ENCODE measurements at regions not wholly inside any gene's neighbourhood (a gene's known extent, or its start where the extent isn't known, plus 50 kb on each side); places are given as distances from the start of the nearest gene placed in this dataset.
"Not testable (repeated sequence)": the region's sequence is repeated elsewhere in the genome, so short reads cannot be mapped to it uniquely, and the experiment has no call there.

DNA sequence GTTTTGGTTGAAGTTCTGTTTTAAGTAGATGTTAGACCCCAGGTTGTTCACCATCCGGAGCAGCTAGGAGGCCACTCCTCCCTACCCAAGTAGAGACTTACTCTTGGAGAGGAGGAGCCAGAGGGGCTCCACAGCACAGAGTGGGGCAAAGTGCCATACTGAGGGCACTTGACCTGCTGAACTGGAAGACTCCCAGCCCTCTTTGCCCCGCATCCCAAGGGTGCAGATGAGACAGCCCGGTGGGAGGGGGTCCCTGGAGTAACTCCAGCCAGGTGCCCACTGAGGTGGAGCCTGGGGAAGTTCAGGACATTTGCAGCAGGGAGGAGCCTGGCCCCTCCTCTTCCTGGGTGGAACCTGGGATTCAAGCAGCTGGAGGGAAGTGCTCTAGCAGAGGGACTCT, 102.1 kb upstream of the GPR6 start:
- DNase-seq, result no peak

DNA sequence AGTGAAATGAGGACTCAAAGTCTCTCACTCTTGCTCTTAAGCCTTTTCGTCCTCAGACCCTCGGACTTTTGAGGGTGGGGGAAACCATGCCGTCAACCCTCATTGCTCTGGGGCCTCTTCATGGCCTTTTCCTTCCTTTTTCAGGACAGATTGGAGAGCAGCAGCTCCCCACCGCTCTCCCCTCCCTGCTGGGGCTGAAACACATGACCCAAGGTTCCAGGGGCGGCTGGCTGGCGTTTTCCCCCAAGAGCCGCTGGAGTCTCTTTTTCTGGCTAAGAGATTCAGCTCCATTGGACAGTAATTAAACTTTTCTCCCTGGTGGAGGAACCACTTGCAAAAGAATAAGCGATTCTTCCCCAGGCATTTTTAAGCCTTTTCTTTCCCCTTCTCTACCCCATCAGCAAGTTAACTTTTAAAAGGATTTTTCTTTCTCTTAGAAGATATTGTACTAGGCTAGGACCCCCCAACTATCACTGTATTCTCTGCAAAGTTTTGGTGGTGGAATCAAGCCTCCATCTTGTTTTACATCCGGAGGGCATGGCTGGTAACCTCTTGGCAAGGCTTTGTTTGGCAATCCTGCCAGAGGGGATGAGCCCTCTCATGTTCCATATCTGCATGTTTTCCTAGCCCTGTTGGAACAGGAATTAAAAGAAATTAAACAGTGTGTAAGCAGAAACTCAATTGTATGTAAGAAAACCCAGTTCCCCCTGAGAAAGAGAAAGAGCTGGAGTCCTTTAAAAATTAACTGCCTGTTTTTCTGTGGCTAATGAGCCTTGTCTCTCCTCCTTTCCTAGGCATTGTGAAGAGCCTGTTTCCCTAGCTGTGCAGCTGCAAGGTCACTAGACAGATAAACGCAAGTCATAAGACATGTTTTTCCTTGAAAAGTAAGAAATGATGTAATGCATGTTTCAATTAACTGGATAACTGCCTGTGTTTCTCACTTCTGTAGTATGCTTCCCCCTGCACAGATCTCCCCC, 100.8 kb upstream of the GPR6 start:
- peak; percentile 59 for DNase-seq

- not testable (repeated sequence) for DNase-seq
Observed at GRCh38 chr6:109878005-109878690, 100.0 kb upstream of the GPR6 start.

GRCh38 chr6:109879081-109879480, 99.0 kb upstream of the GPR6 start:
- not testable (repeated sequence) for DNase-seq

GRCh38 chr6:109879521-109879920, 98.6 kb upstream of the GPR6 start:
- no peak for DNase-seq

- not testable (repeated sequence) for DNase-seq
Observed at GRCh38 chr6:109881069-109881468, 97.0 kb upstream of the GPR6 start.

DNA sequence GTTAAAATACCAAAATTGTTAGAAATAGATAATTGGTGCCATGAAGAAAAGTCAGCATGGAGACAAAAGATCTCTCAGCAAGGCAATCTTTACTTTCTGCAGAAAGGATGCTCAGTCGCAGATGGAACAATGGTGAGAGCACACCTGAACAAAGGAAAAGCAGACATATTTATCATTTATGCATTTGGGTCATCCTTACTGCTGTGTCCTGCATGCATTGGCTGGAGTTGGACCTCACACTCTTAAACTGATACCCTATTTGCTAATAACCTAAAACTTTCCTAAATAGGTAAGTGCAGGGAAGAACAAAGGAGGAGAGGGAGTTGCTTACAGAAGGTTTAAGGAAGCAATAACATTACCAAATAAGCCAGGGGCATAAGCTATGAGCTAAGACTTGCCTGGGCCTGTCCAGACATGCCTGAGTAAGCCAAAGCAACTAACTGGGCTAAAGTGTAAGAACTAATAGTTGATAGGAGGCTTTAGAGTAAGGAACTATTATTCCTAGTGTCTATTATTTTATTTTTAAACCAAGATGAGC, 96.1 kb upstream of the GPR6 start:
- peak; percentile 66 for DNase-seq

DNA sequence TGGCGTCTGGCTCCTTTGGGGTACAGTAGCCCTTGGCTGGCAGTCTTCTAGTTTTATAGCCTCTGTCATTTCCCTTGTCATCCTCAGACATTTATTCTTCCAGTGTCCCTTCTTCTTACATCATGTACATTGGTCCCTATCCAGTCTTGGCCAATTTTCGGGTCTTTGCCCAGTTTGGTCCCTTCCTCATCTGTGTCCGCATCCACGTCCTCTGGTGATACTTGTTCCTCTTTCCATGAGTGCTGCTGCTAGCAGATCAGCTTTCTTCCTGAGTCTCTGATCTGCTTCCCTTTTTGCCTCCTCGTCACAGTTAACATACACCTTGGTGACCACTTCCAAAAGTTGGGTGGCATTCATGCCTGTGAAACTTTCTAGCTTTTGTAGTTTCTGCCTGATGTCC, 86.2 kb upstream of the GPR6 start:
- DNase-seq, result peak; percentile 96

DNA sequence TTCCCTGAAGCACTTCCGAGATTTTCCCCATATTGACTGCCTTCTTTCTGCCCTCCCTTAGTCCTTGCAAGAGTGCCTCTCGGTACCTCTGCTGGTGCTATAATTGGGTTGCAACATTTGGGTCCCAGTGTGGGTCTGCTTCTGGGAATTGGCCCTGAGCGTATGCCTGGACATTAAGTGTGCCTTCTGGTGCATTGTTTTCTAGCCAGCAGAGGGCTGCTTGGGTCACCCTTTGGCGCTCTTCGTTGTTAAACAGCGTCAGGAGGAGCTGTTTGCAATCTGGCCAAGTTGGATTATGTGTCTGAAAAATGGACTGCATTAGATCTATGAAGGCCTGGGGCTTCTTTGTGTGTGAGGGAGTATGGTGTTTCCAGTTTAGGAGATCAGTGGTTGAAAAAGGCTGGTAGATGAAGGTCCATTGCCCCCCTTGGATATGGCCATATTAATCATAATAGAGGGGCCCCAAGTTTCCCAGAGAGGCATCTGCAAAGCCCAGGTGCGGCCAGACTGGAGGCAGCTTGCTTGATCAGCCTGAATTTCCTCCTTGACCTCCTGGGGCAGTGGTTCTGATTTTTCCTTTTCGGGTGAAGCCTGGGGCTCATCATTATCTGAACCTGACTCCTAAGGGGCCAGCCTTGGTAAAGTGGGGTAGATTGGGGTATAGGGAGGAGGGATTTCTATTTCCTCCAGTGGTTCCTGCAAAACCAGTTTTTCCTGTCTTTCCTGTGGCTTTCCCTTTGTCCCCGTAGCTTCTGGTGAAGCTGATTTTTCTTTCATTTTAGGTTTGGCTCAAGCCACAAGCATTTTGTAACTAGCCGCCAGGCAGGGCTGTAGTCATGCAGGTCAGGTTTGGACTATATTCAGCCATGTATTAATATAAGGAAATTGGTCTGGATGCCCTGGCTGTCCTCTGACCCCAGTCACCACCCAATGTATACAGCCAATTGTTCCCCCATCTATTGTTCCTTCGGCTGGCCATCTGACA, 85.4 kb upstream of the GPR6 start:
- DNase-seq, result no peak

- no peak for DNase-seq
Observed at GRCh38 chr6:109893606-109894005, 84.5 kb upstream of the GPR6 start.

DNA sequence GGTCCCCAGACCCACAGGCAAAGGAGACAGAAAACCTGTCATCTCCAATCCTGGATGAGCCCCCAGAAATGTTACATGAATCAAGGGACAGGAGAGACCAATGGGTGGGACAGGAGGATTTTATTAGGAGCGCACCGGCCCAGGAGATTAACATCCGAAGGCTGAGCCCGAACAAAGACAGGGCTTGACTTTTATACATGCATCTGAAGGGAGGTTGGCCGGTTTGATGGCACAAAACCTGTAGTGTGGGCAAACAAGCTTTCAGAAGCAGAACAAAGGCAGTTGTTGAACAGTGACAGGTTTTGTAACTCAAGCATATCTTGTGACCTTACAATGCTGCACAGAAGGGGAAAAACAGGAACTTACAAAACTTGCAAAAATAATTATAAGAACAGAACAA, 83.9 kb upstream of the GPR6 start:
- peak; percentile 93 for DNase-seq

- DNase-seq, result peak; percentile 31
Observed at GRCh38 chr6:109896341-109896740, 81.8 kb upstream of the GPR6 start.

DNA sequence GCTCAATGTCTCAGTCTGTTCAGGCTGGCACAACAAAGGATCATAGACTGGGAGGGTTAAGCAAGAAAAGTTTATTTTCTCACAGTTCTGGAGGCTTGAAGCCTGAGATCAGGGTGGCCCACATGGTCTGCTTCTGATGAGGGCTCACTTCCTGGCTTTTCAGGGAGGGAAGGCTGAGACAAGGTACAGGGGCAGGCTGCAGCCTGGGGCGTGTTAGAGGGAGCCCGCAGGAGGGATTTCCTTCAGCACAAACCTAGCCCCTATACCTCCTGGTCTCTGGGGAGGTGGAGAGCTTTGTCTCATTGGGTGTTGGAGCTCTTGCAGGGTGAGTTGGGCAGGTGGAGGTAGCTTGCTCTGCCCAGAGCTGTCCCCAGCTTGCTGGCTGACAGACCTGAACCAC, 81.1 kb upstream of the GPR6 start:
- DNase-seq, result no peak

DNA sequence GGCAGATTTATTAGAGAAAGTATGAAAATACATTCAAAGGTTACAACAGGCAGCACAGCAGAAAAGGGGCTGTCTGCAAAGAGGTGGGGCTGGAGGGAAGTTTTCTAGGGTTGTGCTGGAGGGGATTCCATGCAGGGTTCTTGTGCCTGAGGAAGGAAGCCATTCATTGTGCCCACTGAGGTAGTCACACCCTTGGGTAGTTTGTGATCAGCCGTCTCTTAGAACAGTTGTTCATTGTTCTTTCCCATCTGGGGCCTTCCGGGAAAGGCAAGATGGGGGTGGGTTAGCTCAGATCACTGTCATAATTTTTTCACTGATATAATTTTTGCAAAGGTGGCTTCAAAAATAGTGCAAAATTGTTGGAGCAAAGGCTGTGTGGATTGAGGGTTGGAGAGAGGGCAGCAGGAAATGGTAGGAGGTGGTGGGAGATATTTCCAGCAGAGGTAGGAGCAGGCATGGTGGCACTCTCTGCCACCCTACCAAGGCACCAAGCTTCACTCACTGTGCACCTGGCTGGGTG, 80.5 kb upstream of the GPR6 start:
- no peak for DNase-seq

DNA sequence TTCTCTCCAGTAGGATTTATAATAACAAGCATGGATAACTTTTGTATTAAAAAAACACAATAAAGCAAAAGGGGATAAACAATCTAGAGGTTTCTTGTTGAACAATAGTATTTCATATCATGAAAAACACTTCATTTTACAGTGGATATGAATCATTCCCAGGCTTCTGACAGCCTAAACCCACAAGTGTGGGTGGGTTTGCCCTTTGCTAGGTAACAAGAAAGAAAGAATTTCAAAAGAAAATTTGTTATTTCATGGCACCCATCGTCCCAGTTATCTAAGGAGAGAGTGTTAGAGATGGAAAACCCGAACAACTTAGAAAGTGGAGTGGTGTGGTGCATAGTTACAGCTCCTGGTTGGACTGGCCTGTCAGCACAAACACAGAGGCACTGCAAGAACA, 76.1 kb upstream of the GPR6 start:
- DNase-seq, result no peak

GRCh38 chr6:109902870-109903269, 75.2 kb upstream of the GPR6 start:
- no peak for DNase-seq

DNA sequence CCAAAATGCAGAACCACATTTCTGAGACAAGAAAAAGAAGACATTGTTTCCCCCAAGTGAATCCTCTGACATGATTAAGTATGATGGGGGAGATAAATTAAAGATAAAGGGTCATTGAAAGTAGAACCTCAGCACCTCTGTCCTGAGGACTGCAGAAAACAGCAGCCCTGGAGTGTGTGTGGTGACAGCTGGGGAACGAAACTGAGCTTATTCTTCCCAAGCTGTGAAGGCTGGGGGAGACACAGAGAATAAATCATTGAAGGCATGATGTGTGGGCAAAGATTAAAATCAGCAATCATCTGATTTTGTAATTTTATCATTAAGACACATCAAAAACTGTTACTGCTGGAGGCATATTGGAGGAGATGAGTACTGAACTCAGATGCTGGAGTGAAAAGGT, 67.5 kb upstream of the GPR6 start:
- DNase-seq, result no peak

GRCh38 chr6:109912118-109912517, 66.0 kb upstream of the GPR6 start:
- DNase-seq, result no peak

- DNase-seq, result no peak
Observed at GRCh38 chr6:109912952-109913351, 65.2 kb upstream of the GPR6 start.

GRCh38 chr6:109915748-109916147, 62.4 kb upstream of the GPR6 start:
- DNase-seq, result not testable (repeated sequence)

DNA sequence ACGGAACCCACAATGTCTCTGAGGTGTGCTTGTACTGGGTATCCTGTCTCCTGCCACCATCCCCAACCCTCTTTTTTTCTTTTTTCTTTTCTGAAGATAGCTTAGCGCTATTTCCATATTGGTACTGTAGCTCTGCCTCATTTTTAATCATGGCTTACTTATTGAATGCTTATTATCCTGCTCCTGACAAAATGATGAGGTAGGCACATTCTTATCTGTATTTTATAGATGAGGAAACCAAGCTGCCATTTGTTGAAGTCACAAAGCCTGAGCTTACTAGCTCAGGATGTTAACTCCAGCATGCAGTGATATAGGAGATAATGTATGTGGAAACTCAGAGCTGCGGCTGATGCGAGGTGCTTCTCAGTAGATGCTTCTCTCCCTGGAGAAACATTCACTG, 61.4 kb upstream of the GPR6 start:
- no peak for DNase-seq

DNA sequence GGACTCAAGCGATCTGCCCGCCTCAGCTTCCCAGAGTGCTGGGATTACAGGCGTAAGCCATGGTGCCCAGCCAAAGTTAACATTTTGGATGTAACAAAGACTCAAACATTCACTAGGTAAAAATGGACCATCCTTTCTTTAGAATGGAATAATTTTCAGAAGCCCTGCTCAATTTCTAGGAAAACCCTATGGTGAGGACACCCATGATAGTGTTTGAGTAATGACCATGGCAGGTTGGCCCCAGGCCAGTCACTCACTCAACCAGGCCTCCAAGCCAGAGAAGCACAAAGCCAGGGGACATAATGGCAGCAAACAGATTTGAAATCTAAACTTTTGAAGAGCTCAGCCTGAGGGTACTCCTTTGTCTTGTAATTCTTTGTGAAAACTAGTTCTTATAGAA, 59.9 kb upstream of the GPR6 start:
- no peak for DNase-seq
